IMR-90 (cell line): ENCODE measurements at regions not wholly inside any gene's neighbourhood (a gene's known extent, or its start where the extent isn't known, plus 50 kb on each side); places are given as distances from the start of the nearest gene placed in this dataset.

ENCODE experiments used
- ATAC-seq: fragments of 200-7000 bp; cut with Tn5 transposase; 2 replicates; pipeline ENCODE4 v1.9.1; 2020; ENCODE audit warnings: low read depth, mild to moderate bottlenecking, moderate library complexity
- BruUV-seq: library from RNA; stranded (reverse); fragments of 400-500 nt; replicated peaks from 2 replicates; lab custom pipeline; 2021; lab: Mats Ljungman, UMichigan
- CTCF ChIA-PET: fragments of 300-600 bp; formaldehyde crosslinking; extraction: SDS; loops from one replicate; lab custom pipeline; 2021; ENCODE audit warnings: antibody characterized with exemption; lab: Yijun Ruan, JAX
- POLR2A ChIA-PET: fragments of 300-600 bp; sonication (Branson Sonifier 250); formaldehyde crosslinking; loops from one replicate; lab custom pipeline; 2022; ENCODE audit warnings: antibody characterized with exemption; ENCODE audit not compliant: unreplicated experiment; lab: Charles Lee
- DNase-seq: peaks from one replicate; pipeline ENCODE4 v3.0.0; 2013
- H2AFZ ChIP-seq: replicated peaks from 2 replicates; pipeline ENCODE3; 2013; ENCODE audit warnings: low read length, mild to moderate bottlenecking; ENCODE audit not compliant: poor library complexity
- H2AK5ac ChIP-seq: 2 replicates; pipeline ENCODE4 v1.6.1; 2013; ENCODE audit warnings: low read depth, low read length, inconsistent platforms
- H2AK9ac ChIP-seq: replicated peaks from 2 replicates; pipeline ENCODE3; 2013; ENCODE audit warnings: mild to moderate bottlenecking, low read depth, low read length, moderate library complexity; ENCODE audit not compliant: poor library complexity
- H2BK120ac ChIP-seq: 2 replicates; pipeline ENCODE4 v1.6.1; 2013; ENCODE audit warnings: low read depth, low read length, inconsistent platforms
- H2BK15ac ChIP-seq: 3 replicates; pipeline ENCODE4 v1.6.1; 2013; ENCODE audit warnings: low read depth, low read length, inconsistent platforms
- H2BK20ac ChIP-seq: 2 replicates; pipeline ENCODE4 v1.6.1; 2013; ENCODE audit warnings: low read depth, mild to moderate bottlenecking, inconsistent platforms, low read length, moderate library complexity
- H2BK5ac ChIP-seq: 2 replicates; pipeline ENCODE4 v1.6.1; 2013; ENCODE audit warnings: mild to moderate bottlenecking, low read depth, low read length, inconsistent platforms; ENCODE audit not compliant: poor library complexity, severe bottlenecking
- H3K14ac ChIP-seq: replicated peaks from 2 replicates; pipeline ENCODE4 v1.6.1; 2013; ENCODE audit warnings: low read depth, low read length, inconsistent platforms
- H3K18ac ChIP-seq: 2 replicates; pipeline ENCODE4 v1.6.1; 2013; ENCODE audit warnings: low read depth, low read length, control low read depth
- H3K23ac ChIP-seq: 2 replicates; pipeline ENCODE4 v1.6.1; 2013; ENCODE audit warnings: low read depth, low read length, inconsistent platforms
- H3K27ac ChIP-seq: 2 replicates; pipeline ENCODE4 v1.5.1; 2013; ENCODE audit warnings: mild to moderate bottlenecking, control low read depth, low read length; ENCODE audit not compliant: insufficient read depth
- H3K27me3 ChIP-seq: 2 replicates; pipeline ENCODE4 v1.6.1; 2013; ENCODE audit warnings: low read length; ENCODE audit not compliant: control insufficient read depth, insufficient read depth
- H3K36me3 ChIP-seq: 2 replicates; pipeline ENCODE4 v1.6.1; 2013; ENCODE audit warnings: low read length, mixed read lengths; ENCODE audit not compliant: control insufficient read depth, insufficient read depth
- H3K4ac ChIP-seq: 2 replicates; pipeline ENCODE4 v1.6.1; 2013; ENCODE audit warnings: low read depth, low read length, inconsistent platforms
- H3K4me1 ChIP-seq: 2 replicates; pipeline ENCODE4 v1.6.1; 2013; ENCODE audit warnings: low read length, mixed read lengths; ENCODE audit not compliant: control insufficient read depth, insufficient read depth
- H3K4me2 ChIP-seq: 2 replicates; pipeline ENCODE4 v1.6.1; 2013; ENCODE audit warnings: low read depth, mild to moderate bottlenecking, control low read depth, low read length, moderate library complexity
- H3K4me3 ChIP-seq: 2 replicates; pipeline ENCODE4 v1.5.1; 2013; ENCODE audit warnings: low read depth, mild to moderate bottlenecking, control low read depth, low read length, moderate library complexity; ENCODE audit not compliant: insufficient read depth
- H3K56ac ChIP-seq: 2 replicates; pipeline ENCODE4 v1.6.1; 2013; ENCODE audit warnings: low read length, inconsistent platforms; ENCODE audit not compliant: insufficient read depth; ENCODE audit errors: extremely low read depth
- H3K79me1 ChIP-seq, 2 experiments: 2 replicates each; pipeline ENCODE4 v1.6.1; 2013; ENCODE audit warnings: low read length in 2 of 2, inconsistent platforms in 1 of 2, low read depth in 1 of 2
- H3K9ac ChIP-seq: 2 replicates; pipeline ENCODE4 v1.6.1; 2013; ENCODE audit warnings: low read depth, low read length, control low read depth
- H3K9me1 ChIP-seq: 2 replicates; pipeline ENCODE4 v1.6.1; 2013; ENCODE audit warnings: low read length, inconsistent platforms; ENCODE audit not compliant: insufficient read depth
- H3K9me3 ChIP-seq: 2 replicates; pipeline ENCODE4 v1.6.1; 2013; ENCODE audit warnings: low read length; ENCODE audit not compliant: control insufficient read depth, insufficient read depth
- H4K20me1 ChIP-seq: 2 replicates; pipeline ENCODE4 v1.6.1; 2013; ENCODE audit warnings: low read length, inconsistent platforms; ENCODE audit not compliant: insufficient read depth
- H4K5ac ChIP-seq: 2 replicates; pipeline ENCODE4 v1.6.1; 2013; ENCODE audit warnings: mild to moderate bottlenecking, low read depth, low read length, control low read depth
- H4K8ac ChIP-seq, 2 experiments: 2 replicates each; pipeline ENCODE4 v1.6.1; 2013; ENCODE audit warnings: low read depth in 2 of 2, low read length in 2 of 2, control low read depth in 1 of 2, inconsistent platforms in 1 of 2
- H4K91ac ChIP-seq: 2 replicates; pipeline ENCODE4 v1.6.1; 2013; ENCODE audit warnings: low read depth, low read length, inconsistent platforms; ENCODE audit not compliant: insufficient read depth
- BHLHE40 ChIP-seq: fragments of 150-350 bp; IDR thresholded peaks from 2 replicates; pipeline ENCODE4 v1.6.1; 2016; ENCODE audit warnings: mild to moderate bottlenecking, low read depth, low read length
- CEBPB ChIP-seq: IDR thresholded peaks from 2 replicates; pipeline ENCODE4 v1.6.1; 2012; ENCODE audit warnings: low read depth, low read length, improper control_type of control experiment
- CHD1 ChIP-seq: IDR thresholded peaks from 2 replicates; pipeline ENCODE4 v1.6.1; 2012; ENCODE audit warnings: low read depth, low read length, improper control_type of control experiment
- FOS ChIP-seq: fragments of 150-350 bp; IDR thresholded peaks from 2 replicates; pipeline ENCODE4 v1.6.1; 2016; ENCODE audit warnings: low read depth, low read length
- MAFK ChIP-seq: IDR thresholded peaks from 2 replicates; pipeline ENCODE4 v1.6.1; 2012; ENCODE audit warnings: low read depth, low read length, improper control_type of control experiment
- MAZ ChIP-seq: IDR thresholded peaks from 2 replicates; pipeline ENCODE4 v1.6.1; 2012; ENCODE audit warnings: low read depth, mild to moderate bottlenecking, low read length, improper control_type of control experiment, moderate library complexity, borderline replicate concordance
- MXI1 ChIP-seq: IDR thresholded peaks from 2 replicates; pipeline ENCODE4 v1.6.1; 2012; ENCODE audit warnings: low read depth, mild to moderate bottlenecking, low read length, moderate library complexity, borderline replicate concordance
- NFE2L2 ChIP-seq: fragments of 150-350 bp; IDR thresholded peaks from 2 replicates; pipeline ENCODE4 v1.6.1; 2016; ENCODE audit warnings: low read depth, mild to moderate bottlenecking, low read length
- POLR2A ChIP-seq: IDR thresholded peaks from 2 replicates; pipeline ENCODE4 v1.6.1; 2012; ENCODE audit warnings: mild to moderate bottlenecking, low read depth, low read length
- RAD21 ChIP-seq: IDR thresholded peaks from 2 replicates; pipeline ENCODE4 v1.6.1; 2012; ENCODE audit warnings: low read length, improper control_type of control experiment
- RCOR1 ChIP-seq: IDR thresholded peaks from 2 replicates; pipeline ENCODE4 v1.6.1; 2012; ENCODE audit warnings: mild to moderate bottlenecking, low read length, improper control_type of control experiment; ENCODE audit not compliant: insufficient replicate concordance
- RFX5 ChIP-seq: IDR thresholded peaks from 2 replicates; pipeline ENCODE4 v1.8.0; 2012; ENCODE audit warnings: low read depth, mild to moderate bottlenecking, low read length, moderate library complexity
- SMC3 ChIP-seq: fragments of 150-350 bp; IDR thresholded peaks from 2 replicates; pipeline ENCODE4 v1.6.1; 2016; ENCODE audit warnings: low read depth, mild to moderate bottlenecking, antibody characterized with exemption, low read length, moderate library complexity
- dilution Hi-C: fragments of 300-500 bp; cut with HindIII; formaldehyde crosslinking; loops from one replicate; pipeline ENCODE4 v1.14.3; 2018; ENCODE audit warnings: low sequenced_read_pairs; ENCODE audit not compliant: unreplicated experiment
- in situ Hi-C: fragments of 300-500 bp; cut with MboI; formaldehyde crosslinking; loops from 3 replicates; pipeline ENCODE4 v1.14.3; 2019; ENCODE audit warnings: low sequenced_read_pairs, inconsistent platforms, mixed read lengths
- intact Hi-C: fragments of 100-400 bp; cut with micrococcal nuclease; formaldehyde crosslinking; loops from 2 replicates; pipeline ENCODE4 v1.10.0; 2022
- TF ChIP-seq, protein P1 (sequence below): fragments of 150-350 bp; IDR thresholded peaks from 2 replicates; pipeline ENCODE4 v1.6.1; 2017; ENCODE audit warnings: mild to moderate bottlenecking, antibody characterized with exemption, low read length, low read depth
- TF ChIP-seq, protein P2 (sequence below): conservative IDR thresholded peaks from 2 replicates; pipeline ENCODE4 v1.5.1; 2012; ENCODE audit warnings: mild to moderate bottlenecking, low read depth, low read length, improper control_type of control experiment
- TF ChIP-seq, protein P3 (sequence below): fragments of 150-350 bp; IDR thresholded peaks from 2 replicates; pipeline ENCODE4 v1.6.1; 2016; ENCODE audit warnings: low read depth, mild to moderate bottlenecking, low read length, moderate library complexity, borderline replicate concordance

DNA sequence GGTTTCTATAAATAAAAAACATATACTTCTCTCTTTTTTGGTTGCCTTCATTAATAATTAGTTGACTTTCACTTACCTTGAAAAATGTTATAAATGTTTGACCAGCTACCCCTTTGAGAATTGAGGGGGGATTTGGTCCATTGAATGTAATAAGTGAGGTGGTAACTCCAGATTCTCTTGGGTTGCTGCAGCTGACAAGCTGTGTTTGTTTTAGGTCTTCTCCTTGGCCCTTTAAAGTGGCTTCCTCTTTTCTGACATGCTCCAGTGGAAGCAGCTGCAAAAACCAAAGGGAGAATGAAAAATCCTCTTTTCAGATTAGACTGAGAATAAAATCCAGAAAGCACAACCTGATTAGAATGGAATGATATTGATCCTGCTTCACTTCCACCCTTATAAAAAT, 410.5 kb downstream of the TMEM38B start:
- Histone ChIP-seq H3K4me1 (no peaks in the 10 kb centered on the region), H3K4ac (no peak overlapping the region), H3K9me1 (no peaks in the 10 kb centered on the region), H3K4me2 (no peak overlapping the region), H3K23ac (no peak overlapping the region), H3K56ac (no peak overlapping the region), H3K4me3 (no peak overlapping the region), H4K91ac (no peak overlapping the region), H3K14ac (no peak overlapping the region), H2AK5ac (no peak overlapping the region), H3K9me3 (peaks cover 3% of the 10 kb centered on the region), H3K27ac (no peak overlapping the region), H3K18ac (no peak overlapping the region), H3K36me3 (no peaks in the 10 kb centered on the region), H4K5ac (no peak overlapping the region), H3K79me1 (no peaks in the 10 kb centered on the region), H2AFZ (no peak overlapping the region), H4K8ac (no peak overlapping the region), H3K9ac (no peak overlapping the region), H3K27me3 (no peaks in the 10 kb centered on the region), H2BK15ac (no peak overlapping the region), H2AK9ac (no peak overlapping the region), H2BK20ac (no peak overlapping the region), H2BK5ac (no peak overlapping the region), H4K20me1 (no peaks in the 10 kb centered on the region), H2BK120ac (no peak overlapping the region)
- ATAC-seq (no peak), DNase-seq (no peak)
- no TSS peak for BruUV-seq
- ChIA-PET POLR2A (no interaction called here), CTCF (no interaction called here)
- TF ChIP-seq FOS (no peak), RCOR1 (no peak), RFX5 (no peak), BHLHE40 (no peak), MXI1 (no peak), CHD1 (no peak), NFE2L2 (no peak), SMC3 (no peak), MAZ (no peak), CEBPB (no peak), POLR2A (no peak), RAD21 (no peak), MAFK (no peak)
- TF ChIP-seq, protein P1, sequence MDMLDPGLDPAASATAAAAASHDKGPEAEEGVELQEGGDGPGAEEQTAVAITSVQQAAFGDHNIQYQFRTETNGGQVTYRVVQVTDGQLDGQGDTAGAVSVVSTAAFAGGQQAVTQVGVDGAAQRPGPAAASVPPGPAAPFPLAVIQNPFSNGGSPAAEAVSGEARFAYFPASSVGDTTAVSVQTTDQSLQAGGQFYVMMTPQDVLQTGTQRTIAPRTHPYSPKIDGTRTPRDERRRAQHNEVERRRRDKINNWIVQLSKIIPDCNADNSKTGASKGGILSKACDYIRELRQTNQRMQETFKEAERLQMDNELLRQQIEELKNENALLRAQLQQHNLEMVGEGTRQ, result no peak
- TF ChIP-seq, protein P2, sequence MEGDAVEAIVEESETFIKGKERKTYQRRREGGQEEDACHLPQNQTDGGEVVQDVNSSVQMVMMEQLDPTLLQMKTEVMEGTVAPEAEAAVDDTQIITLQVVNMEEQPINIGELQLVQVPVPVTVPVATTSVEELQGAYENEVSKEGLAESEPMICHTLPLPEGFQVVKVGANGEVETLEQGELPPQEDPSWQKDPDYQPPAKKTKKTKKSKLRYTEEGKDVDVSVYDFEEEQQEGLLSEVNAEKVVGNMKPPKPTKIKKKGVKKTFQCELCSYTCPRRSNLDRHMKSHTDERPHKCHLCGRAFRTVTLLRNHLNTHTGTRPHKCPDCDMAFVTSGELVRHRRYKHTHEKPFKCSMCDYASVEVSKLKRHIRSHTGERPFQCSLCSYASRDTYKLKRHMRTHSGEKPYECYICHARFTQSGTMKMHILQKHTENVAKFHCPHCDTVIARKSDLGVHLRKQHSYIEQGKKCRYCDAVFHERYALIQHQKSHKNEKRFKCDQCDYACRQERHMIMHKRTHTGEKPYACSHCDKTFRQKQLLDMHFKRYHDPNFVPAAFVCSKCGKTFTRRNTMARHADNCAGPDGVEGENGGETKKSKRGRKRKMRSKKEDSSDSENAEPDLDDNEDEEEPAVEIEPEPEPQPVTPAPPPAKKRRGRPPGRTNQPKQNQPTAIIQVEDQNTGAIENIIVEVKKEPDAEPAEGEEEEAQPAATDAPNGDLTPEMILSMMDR, result no peak
- TF ChIP-seq, protein P3, sequence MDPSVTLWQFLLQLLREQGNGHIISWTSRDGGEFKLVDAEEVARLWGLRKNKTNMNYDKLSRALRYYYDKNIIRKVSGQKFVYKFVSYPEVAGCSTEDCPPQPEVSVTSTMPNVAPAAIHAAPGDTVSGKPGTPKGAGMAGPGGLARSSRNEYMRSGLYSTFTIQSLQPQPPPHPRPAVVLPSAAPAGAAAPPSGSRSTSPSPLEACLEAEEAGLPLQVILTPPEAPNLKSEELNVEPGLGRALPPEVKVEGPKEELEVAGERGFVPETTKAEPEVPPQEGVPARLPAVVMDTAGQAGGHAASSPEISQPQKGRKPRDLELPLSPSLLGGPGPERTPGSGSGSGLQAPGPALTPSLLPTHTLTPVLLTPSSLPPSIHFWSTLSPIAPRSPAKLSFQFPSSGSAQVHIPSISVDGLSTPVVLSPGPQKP, result no peak
- in situ Hi-C loops, result no loop called here
- dilution Hi-C loops, result no loop called here
- intact Hi-C loops, result no loop called here
